GM23248 (cell line): ENCODE measurements at regions not wholly inside any gene's neighbourhood (a gene's known extent, or its start where the extent isn't known, plus 50 kb on each side); places are given as distances from the start of the nearest gene placed in this dataset.

ENCODE experiments used
- EZH2 ChIP-seq: fragments of 200-600 bp; sonication (generic); IDR thresholded peaks from 2 replicates; pipeline ENCODE4 v1.6.1; 2018; ENCODE audit warnings: antibody characterized with exemption, mild to moderate bottlenecking; ENCODE audit not compliant: insufficient read depth, poor library complexity, severe bottlenecking
- EZH2phosphoT487 ChIP-seq: fragments of 200-600 bp; sonication (generic); IDR thresholded peaks from 2 replicates; pipeline ENCODE4 v1.6.1; 2018; ENCODE audit warnings: antibody characterized with exemption, moderate library complexity, mild to moderate bottlenecking, low read depth; ENCODE audit not compliant: insufficient read depth

GRCh38 chr18:24773101-24773500 lies 312.7 kb downstream of the HRH4 start:
- TF ChIP-seq EZH2 (no peak), EZH2phosphoT487 (no peak)
